Panc1 (cell line): ENCODE measurements at regions not wholly inside any gene's neighbourhood (a gene's known extent, or its start where the extent isn't known, plus 50 kb on each side); places are given as distances from the start of the nearest gene placed in this dataset.

Source experiments
- ATAC-seq: fragments of 200-7000 bp; cut with Tn5 transposase; 2 replicates; pipeline ENCODE4 v1.9.1; 2020; ENCODE audit warnings: mild to moderate bottlenecking, moderate library complexity
- BruUV-seq: library from RNA; stranded (reverse); fragments of 400-500 nt; replicated peaks from 2 replicates; lab custom pipeline; 2021; lab: Mats Ljungman, UMichigan
- CTCF ChIA-PET: fragments of 300-600 bp; sonication (Branson Sonifier 250); formaldehyde crosslinking; loops from one replicate; lab custom pipeline; 2022; ENCODE audit warnings: antibody characterized with exemption; lab: Charles Lee
- POLR2A ChIA-PET: fragments of 300-600 bp; sonication (Branson Sonifier 250); formaldehyde crosslinking; loops from one replicate; lab custom pipeline; 2022; ENCODE audit warnings: antibody characterized with exemption; lab: Charles Lee
- DNase-seq: peaks from one replicate; pipeline ENCODE4 v3.0.0-alpha.2; 2010; ENCODE audit warnings: low read depth, low spot score
- H3K27ac ChIP-seq: 2 replicates; pipeline ENCODE4 v1.5.1; 2011; ENCODE audit warnings: mild to moderate bottlenecking, low read length, inconsistent platforms
- H3K27me3 ChIP-seq: fragments of 200-500 bp; sonication (Bioruptor generic); 2 replicates; pipeline ENCODE4 v1.6.0; 2014; ENCODE audit warnings: low read length, inconsistent platforms; ENCODE audit not compliant: control insufficient read depth, insufficient read depth
- H3K36me3 ChIP-seq: fragments of 200-500 bp; sonication (Bioruptor generic); 2 replicates; pipeline ENCODE4 v1.5.1; 2014; ENCODE audit warnings: inconsistent platforms, mild to moderate bottlenecking, low read length, moderate library complexity; ENCODE audit not compliant: control insufficient read depth, insufficient read depth
- H3K4me1 ChIP-seq: 2 replicates; pipeline ENCODE4 v1.5.1; 2011; ENCODE audit warnings: inconsistent platforms, mild to moderate bottlenecking, low read length, moderate library complexity; ENCODE audit not compliant: control insufficient read depth, insufficient read depth
- H3K4me3 ChIP-seq, 2 experiments: 2 replicates each; pipeline ENCODE4 v1.5.1; 2011 to 2012; ENCODE audit warnings: low read depth in 2 of 2, low read length in 2 of 2, mild to moderate bottlenecking in 2 of 2, inconsistent platforms in 1 of 2, moderate library complexity in 1 of 2
- H3K9me3 ChIP-seq: fragments of 200-500 bp; sonication (Bioruptor generic); 2 replicates; pipeline ENCODE4 v1.5.1; 2014; ENCODE audit warnings: low read depth, mild to moderate bottlenecking, inconsistent platforms, low read length, moderate library complexity; ENCODE audit not compliant: control insufficient read depth, insufficient read depth
- POLR2AphosphoS5 ChIP-seq: IDR thresholded peaks from 2 replicates; pipeline ENCODE4 v1.6.1; 2012; ENCODE audit warnings: mild to moderate bottlenecking, low read depth, low read length, moderate library complexity
- REST ChIP-seq, 2 experiments: IDR thresholded peaks; 2 replicates each; pipeline ENCODE4 v1.6.1; 2011 to 2012; ENCODE audit warnings: low read depth in 2 of 2, control low read depth in 1 of 2, low read length in 1 of 2, mild to moderate bottlenecking in 1 of 2, moderate library complexity in 1 of 2; ENCODE audit not compliant: insufficient read depth in 1 of 2
- SIN3A ChIP-seq: IDR thresholded peaks from 2 replicates; pipeline ENCODE4 v1.6.1; 2012; ENCODE audit warnings: low read depth, mild to moderate bottlenecking, low read length, moderate library complexity, borderline replicate concordance; ENCODE audit not compliant: insufficient read depth
- TCF7L2 ChIP-seq: IDR thresholded peaks from 2 replicates; pipeline ENCODE4 v1.6.1; 2011; ENCODE audit warnings: mild to moderate bottlenecking, low read depth, low read length, inconsistent platforms
- in situ Hi-C: cut with HindIII; loops from 2 replicates; pipeline ENCODE4 v1.10.0; 2016; ENCODE audit warnings: low sequenced_read_pairs, low pct_unique_long_range_greater_than_20kb
- intact Hi-C: fragments of 100-400 bp; cut with micrococcal nuclease; formaldehyde crosslinking; loops from one replicate; pipeline ENCODE4 v1.10.0; 2022; ENCODE audit not compliant: unreplicated experiment
- TF ChIP-seq, protein P1 (sequence below): fragments of 450-650 bp; IDR thresholded peaks from 2 replicates; pipeline ENCODE4 v1.5.1; 2017; ENCODE audit warnings: mild to moderate bottlenecking

- ATAC-seq (no peak), DNase-seq (no peak)
- Histone ChIP-seq H3K4me3 (no peak overlapping the region), H3K27ac (no peak overlapping the region), H3K27me3 (no peaks in the 10 kb centered on the region), H3K36me3 (no peaks in the 10 kb centered on the region), H3K9me3 (no peaks in the 10 kb centered on the region), H3K4me1 (no peaks in the 10 kb centered on the region)
- in situ Hi-C loops = no loop called here
- CTCF ChIA-PET = no interaction called here
- intact Hi-C loops = no loop called here
- POLR2A ChIA-PET = no interaction called here
- TF ChIP-seq REST (IDR thresholded peaks at IDR 0.05; ENCODE audit: insufficient read depth in 1 of 2, low read depth in 2 of 2, low read length in 1 of 2) = no peak
- no peak for TF ChIP-seq SIN3A
- no TSS peak for BruUV-seq
These were observed 173.2 kb upstream of the AFDN start for GRCh38 chr6:167653561-167653960.

GRCh38 chr6:167654389-167654788, 172.3 kb upstream of the AFDN start:
- Histone ChIP-seq H3K9me3 (no peaks in the 10 kb centered on the region), H3K27ac (no peak overlapping the region), H3K4me1 (no peaks in the 10 kb centered on the region), H3K36me3 (no peaks in the 10 kb centered on the region), H3K27me3 (no peaks in the 10 kb centered on the region), H3K4me3 (no peak overlapping the region)
- POLR2A ChIA-PET = no interaction called here
- intact Hi-C loops = no loop called here
- in situ Hi-C loops = no loop called here
- TF ChIP-seq TCF7L2 (no peak), REST (IDR thresholded peaks at IDR 0.05; ENCODE audit: insufficient read depth in 1 of 2, low read depth in 2 of 2, low read length in 1 of 2) (no peak), SIN3A (no peak), POLR2AphosphoS5 (no peak)
- TF ChIP-seq, protein P1, sequence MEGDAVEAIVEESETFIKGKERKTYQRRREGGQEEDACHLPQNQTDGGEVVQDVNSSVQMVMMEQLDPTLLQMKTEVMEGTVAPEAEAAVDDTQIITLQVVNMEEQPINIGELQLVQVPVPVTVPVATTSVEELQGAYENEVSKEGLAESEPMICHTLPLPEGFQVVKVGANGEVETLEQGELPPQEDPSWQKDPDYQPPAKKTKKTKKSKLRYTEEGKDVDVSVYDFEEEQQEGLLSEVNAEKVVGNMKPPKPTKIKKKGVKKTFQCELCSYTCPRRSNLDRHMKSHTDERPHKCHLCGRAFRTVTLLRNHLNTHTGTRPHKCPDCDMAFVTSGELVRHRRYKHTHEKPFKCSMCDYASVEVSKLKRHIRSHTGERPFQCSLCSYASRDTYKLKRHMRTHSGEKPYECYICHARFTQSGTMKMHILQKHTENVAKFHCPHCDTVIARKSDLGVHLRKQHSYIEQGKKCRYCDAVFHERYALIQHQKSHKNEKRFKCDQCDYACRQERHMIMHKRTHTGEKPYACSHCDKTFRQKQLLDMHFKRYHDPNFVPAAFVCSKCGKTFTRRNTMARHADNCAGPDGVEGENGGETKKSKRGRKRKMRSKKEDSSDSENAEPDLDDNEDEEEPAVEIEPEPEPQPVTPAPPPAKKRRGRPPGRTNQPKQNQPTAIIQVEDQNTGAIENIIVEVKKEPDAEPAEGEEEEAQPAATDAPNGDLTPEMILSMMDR = no peak
- DNase-seq = no peak
- ATAC-seq = no peak
- CTCF ChIA-PET = no interaction called here
- BruUV-seq = no TSS peak
